ENCODE measurements at regions not wholly inside any gene's neighbourhood (a gene's known extent, or its start where the extent isn't known, plus 50 kb on each side); places are given as distances from the start of the nearest gene placed in this dataset.

DNA sequence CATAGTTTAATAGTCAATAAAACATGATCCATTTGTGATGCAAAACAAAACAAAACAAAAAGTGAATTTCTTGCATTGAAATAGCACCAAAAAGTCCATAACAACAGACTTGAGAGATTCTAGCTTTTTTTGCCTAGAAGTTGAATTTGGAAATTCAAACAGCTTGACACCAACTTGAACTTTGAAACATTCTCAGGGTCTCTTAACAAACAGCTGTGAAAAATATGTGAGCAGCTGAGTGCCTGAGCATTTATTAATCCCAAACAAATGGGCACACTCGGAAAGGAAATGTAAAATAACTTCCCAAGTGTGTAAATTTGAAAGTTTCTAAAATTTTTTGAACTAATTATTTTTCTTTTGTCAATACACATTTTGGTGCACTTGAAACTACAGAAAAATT is 56.0 kb upstream of the HMHB1 start:
- no peak for DNase-seq (ENCODE audit: low read depth, low spot score)
- Histone ChIP-seq H3K36me3 (ENCODE audit: control insufficient read depth, insufficient read depth, low read length) (no peaks in the 10 kb centered on the region), H3K27ac (ENCODE audit: low read length) (no peak overlapping the region), H3K4me1 (ENCODE audit: control insufficient read depth, insufficient read depth, low read length) (no peaks in the 10 kb centered on the region), H3K27me3 (ENCODE audit: control insufficient read depth, insufficient read depth, low read length) (no peaks in the 10 kb centered on the region), H3K4me3 (ENCODE audit: low read depth in 2 of 2, low read length in 2 of 2) (no peak overlapping the region), H3K9me3 (ENCODE audit: control insufficient read depth, insufficient read depth, low read depth, low read length) (no peaks in the 10 kb centered on the region)
- BruUV-seq (replicated peaks): no TSS peak
- no peak for ATAC-seq
- intact Hi-C loops (cut with micrococcal nuclease; ENCODE audit: unreplicated experiment): no loop called here
- in situ Hi-C loops (cut with HindIII; ENCODE audit: low pct_unique_long_range_greater_than_20kb, low sequenced_read_pairs): no loop called here
- no peak for TF ChIP-seq SIN3A (IDR thresholded peaks at IDR 0.05; ENCODE audit: borderline replicate concordance, insufficient read depth, low read depth, low read length)
- TF ChIP-seq, protein P1, sequence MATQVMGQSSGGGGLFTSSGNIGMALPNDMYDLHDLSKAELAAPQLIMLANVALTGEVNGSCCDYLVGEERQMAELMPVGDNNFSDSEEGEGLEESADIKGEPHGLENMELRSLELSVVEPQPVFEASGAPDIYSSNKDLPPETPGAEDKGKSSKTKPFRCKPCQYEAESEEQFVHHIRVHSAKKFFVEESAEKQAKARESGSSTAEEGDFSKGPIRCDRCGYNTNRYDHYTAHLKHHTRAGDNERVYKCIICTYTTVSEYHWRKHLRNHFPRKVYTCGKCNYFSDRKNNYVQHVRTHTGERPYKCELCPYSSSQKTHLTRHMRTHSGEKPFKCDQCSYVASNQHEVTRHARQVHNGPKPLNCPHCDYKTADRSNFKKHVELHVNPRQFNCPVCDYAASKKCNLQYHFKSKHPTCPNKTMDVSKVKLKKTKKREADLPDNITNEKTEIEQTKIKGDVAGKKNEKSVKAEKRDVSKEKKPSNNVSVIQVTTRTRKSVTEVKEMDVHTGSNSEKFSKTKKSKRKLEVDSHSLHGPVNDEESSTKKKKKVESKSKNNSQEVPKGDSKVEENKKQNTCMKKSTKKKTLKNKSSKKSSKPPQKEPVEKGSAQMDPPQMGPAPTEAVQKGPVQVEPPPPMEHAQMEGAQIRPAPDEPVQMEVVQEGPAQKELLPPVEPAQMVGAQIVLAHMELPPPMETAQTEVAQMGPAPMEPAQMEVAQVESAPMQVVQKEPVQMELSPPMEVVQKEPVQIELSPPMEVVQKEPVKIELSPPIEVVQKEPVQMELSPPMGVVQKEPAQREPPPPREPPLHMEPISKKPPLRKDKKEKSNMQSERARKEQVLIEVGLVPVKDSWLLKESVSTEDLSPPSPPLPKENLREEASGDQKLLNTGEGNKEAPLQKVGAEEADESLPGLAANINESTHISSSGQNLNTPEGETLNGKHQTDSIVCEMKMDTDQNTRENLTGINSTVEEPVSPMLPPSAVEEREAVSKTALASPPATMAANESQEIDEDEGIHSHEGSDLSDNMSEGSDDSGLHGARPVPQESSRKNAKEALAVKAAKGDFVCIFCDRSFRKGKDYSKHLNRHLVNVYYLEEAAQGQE (IDR thresholded peaks at IDR 0.05; ENCODE audit: insufficient read depth in 1 of 2, low read depth in 2 of 2, low read length in 1 of 2): no peak
- TF ChIP-seq, protein P2, sequence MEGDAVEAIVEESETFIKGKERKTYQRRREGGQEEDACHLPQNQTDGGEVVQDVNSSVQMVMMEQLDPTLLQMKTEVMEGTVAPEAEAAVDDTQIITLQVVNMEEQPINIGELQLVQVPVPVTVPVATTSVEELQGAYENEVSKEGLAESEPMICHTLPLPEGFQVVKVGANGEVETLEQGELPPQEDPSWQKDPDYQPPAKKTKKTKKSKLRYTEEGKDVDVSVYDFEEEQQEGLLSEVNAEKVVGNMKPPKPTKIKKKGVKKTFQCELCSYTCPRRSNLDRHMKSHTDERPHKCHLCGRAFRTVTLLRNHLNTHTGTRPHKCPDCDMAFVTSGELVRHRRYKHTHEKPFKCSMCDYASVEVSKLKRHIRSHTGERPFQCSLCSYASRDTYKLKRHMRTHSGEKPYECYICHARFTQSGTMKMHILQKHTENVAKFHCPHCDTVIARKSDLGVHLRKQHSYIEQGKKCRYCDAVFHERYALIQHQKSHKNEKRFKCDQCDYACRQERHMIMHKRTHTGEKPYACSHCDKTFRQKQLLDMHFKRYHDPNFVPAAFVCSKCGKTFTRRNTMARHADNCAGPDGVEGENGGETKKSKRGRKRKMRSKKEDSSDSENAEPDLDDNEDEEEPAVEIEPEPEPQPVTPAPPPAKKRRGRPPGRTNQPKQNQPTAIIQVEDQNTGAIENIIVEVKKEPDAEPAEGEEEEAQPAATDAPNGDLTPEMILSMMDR (IDR thresholded peaks at IDR 0.05): no peak
- TF ChIP-seq TCF7L2 (IDR thresholded peaks at IDR 0.05; ENCODE audit: low read depth, low read length): no peak
- no peak for TF ChIP-seq POLR2AphosphoS5 (IDR thresholded peaks at IDR 0.05; ENCODE audit: low read depth, low read length)
- POLR2A ChIA-PET: no interaction called here
- CTCF ChIA-PET: no interaction called here

DNA sequence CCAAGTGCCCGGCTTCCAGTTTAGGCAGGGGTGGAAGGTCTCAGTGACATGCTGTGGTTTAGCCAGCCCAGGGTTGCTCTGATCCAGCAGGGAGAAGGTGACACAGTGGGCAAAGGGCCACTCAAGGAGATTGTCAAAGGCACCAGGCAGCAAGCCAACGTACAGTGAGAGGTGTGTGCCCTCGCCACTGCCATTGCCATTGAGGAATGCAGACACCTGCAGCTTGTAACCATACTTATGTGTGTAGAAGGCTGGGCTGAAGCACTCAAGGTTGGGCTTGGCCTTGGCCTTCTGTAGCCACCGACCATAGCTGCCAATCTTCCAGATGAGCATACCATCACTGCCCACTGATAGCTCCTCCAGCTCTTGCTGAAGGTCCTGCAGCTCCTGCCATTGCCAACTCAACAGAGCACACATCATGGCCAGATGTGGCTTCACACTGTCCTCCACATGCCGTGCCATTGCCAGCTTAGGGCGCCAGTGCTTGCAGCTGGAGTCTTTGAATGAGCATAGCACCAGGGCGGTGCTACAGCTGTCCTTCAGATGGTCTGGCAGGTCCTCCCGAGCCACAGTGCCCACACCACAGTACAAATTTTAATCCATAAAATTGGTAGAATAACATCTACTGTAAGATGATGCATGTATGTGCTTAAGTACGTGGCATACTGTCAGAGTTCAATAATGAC is 59.7 kb upstream of the HMHB1 start:
- ChIA-PET POLR2A (no interaction called here), CTCF (no interaction called here)
- Histone ChIP-seq H3K4me1 (ENCODE audit: control insufficient read depth, insufficient read depth, low read length) (no peaks in the 10 kb centered on the region), H3K9me3 (ENCODE audit: control insufficient read depth, insufficient read depth, low read depth, low read length) (no peaks in the 10 kb centered on the region), H3K27ac (ENCODE audit: low read length) (no peak overlapping the region), H3K27me3 (ENCODE audit: control insufficient read depth, insufficient read depth, low read length) (no peaks in the 10 kb centered on the region), H3K36me3 (ENCODE audit: control insufficient read depth, insufficient read depth, low read length) (no peaks in the 10 kb centered on the region), H3K4me3 (ENCODE audit: low read depth in 2 of 2, low read length in 2 of 2) (no peak overlapping the region)
- TF ChIP-seq, protein P1 (IDR thresholded peaks at IDR 0.05; ENCODE audit: insufficient read depth in 1 of 2, low read depth in 2 of 2, low read length in 1 of 2): no peak
- TF ChIP-seq SIN3A (IDR thresholded peaks at IDR 0.05; ENCODE audit: borderline replicate concordance, insufficient read depth, low read depth, low read length) (no peak), POLR2AphosphoS5 (IDR thresholded peaks at IDR 0.05; ENCODE audit: low read depth, low read length) (no peak), TCF7L2 (IDR thresholded peaks at IDR 0.05; ENCODE audit: low read depth, low read length) (no peak)
- TF ChIP-seq, protein P2 (IDR thresholded peaks at IDR 0.05): no peak
- ATAC-seq (no peak), DNase-seq (ENCODE audit: low read depth, low spot score) (no peak)
- no TSS peak for BruUV-seq (replicated peaks)
- in situ Hi-C loops (cut with HindIII; ENCODE audit: low pct_unique_long_range_greater_than_20kb, low sequenced_read_pairs): no loop called here
- intact Hi-C loops (cut with micrococcal nuclease; ENCODE audit: unreplicated experiment): no loop called here
